ENCODE measurements at regions not wholly inside any gene's neighbourhood (a gene's known extent, or its start where the extent isn't known, plus 50 kb on each side); places are given as distances from the start of the nearest gene placed in this dataset.

GRCh38 chr13:77999746-78000145, 81.1 kb upstream of the EDNRB start:
- TF ChIP-seq EP300 (IDR thresholded peaks at IDR 0.05; ENCODE audit: borderline replicate concordance) (no peak), YY1 (IDR thresholded peaks at IDR 0.05; ENCODE audit: low read depth) (no peak), TAF1 (IDR thresholded peaks at IDR 0.05; ENCODE audit: low read depth) (no peak)
